ENCODE measurements at regions not wholly inside any gene's neighbourhood (a gene's known extent, or its start where the extent isn't known, plus 50 kb on each side); places are given as distances from the start of the nearest gene placed in this dataset.

- ATAC-seq (no peak), DNase-seq (no peak)
- intact Hi-C loops (cut with DNase I): no loop called here
- Histone ChIP-seq H3K4me1 (ENCODE audit: control insufficient read depth, insufficient read depth, low read length) (no peaks in the 10 kb centered on the region), H3K9me3 (ENCODE audit: control insufficient read depth, low read length) (no peaks in the 10 kb centered on the region), H3K27ac (ENCODE audit: low read length) (no peak overlapping the region), H3K27me3 (ENCODE audit: control insufficient read depth, insufficient read depth) (no peaks in the 10 kb centered on the region), H3K4me3 (ENCODE audit: low read length) (no peak overlapping the region)
Measured at GRCh38 chr10:52674474-52674873, 98.1 kb downstream of the MBL2 start.

- no peaks in the 10 kb centered on the region for H3K9me3 ChIP-seq (ENCODE audit: control insufficient read depth, low read length)
- WGBS: 72% methylated on average over 1 of the region's 1 CpG
- H3K27me3 ChIP-seq (ENCODE audit: control insufficient read depth, insufficient read depth): no peaks in the 10 kb centered on the region
- H3K27ac ChIP-seq (ENCODE audit: low read length): no peak overlapping the region
- DNase-seq (no peak), ATAC-seq (no peak)
- no peak overlapping the region for H3K4me3 ChIP-seq (ENCODE audit: low read length)
- H3K4me1 ChIP-seq (ENCODE audit: control insufficient read depth, insufficient read depth, low read length): no peaks in the 10 kb centered on the region
- intact Hi-C loops (cut with DNase I): no loop called here
Measured at GRCh38 chr10:52677086-52677485, 95.5 kb downstream of the MBL2 start.

- 28% methylated on average over 5 of the region's 5 CpGs for WGBS
- intact Hi-C loops (cut with DNase I): no loop called here
Measured at GRCh38 chr10:52678611-52679010, 94.0 kb downstream of the MBL2 start.

GRCh38 chr10:52679117-52679516, 93.5 kb downstream of the MBL2 start:
- DNase-seq: no peak
- no peak for ATAC-seq
- Histone ChIP-seq H3K4me1 (ENCODE audit: control insufficient read depth, insufficient read depth, low read length) (no peaks in the 10 kb centered on the region), H3K27ac (ENCODE audit: low read length) (no peak overlapping the region), H3K9me3 (ENCODE audit: control insufficient read depth, low read length) (no peaks in the 10 kb centered on the region), H3K27me3 (ENCODE audit: control insufficient read depth, insufficient read depth) (no peaks in the 10 kb centered on the region), H3K4me3 (ENCODE audit: low read length) (no peak overlapping the region)
- 37% methylated on average over 6 of the region's 6 CpGs for WGBS
- intact Hi-C loops (cut with DNase I): no loop called here

More at GRCh38 chr10:52678611-52679010, 94.0 kb downstream of the MBL2 start:
- ATAC-seq: no peak
- no peaks in the 10 kb centered on the region for H3K27me3 ChIP-seq (ENCODE audit: control insufficient read depth, insufficient read depth)
- no peak overlapping the region for H3K4me3 ChIP-seq (ENCODE audit: low read length)
- DNase-seq: no peak
- H3K27ac ChIP-seq (ENCODE audit: low read length): no peak overlapping the region
- no peaks in the 10 kb centered on the region for H3K9me3 ChIP-seq (ENCODE audit: control insufficient read depth, low read length)
- no peaks in the 10 kb centered on the region for H3K4me1 ChIP-seq (ENCODE audit: control insufficient read depth, insufficient read depth, low read length)

- intact Hi-C loops (cut with DNase I): no loop called here
Measured at GRCh38 chr10:52682766-52683165, 89.8 kb downstream of the MBL2 start.

GRCh38 chr10:52683776-52684175, 88.8 kb downstream of the MBL2 start:
- no peak for DNase-seq
- no peaks in the 10 kb centered on the region for H3K4me1 ChIP-seq (ENCODE audit: control insufficient read depth, insufficient read depth, low read length)
- H3K4me3 ChIP-seq (ENCODE audit: low read length): no peak overlapping the region
- no peaks in the 10 kb centered on the region for H3K9me3 ChIP-seq (ENCODE audit: control insufficient read depth, low read length)
- H3K27ac ChIP-seq (ENCODE audit: low read length): no peak overlapping the region
- no peaks in the 10 kb centered on the region for H3K27me3 ChIP-seq (ENCODE audit: control insufficient read depth, insufficient read depth)
- intact Hi-C loops (cut with DNase I): no loop called here
- WGBS: 82% methylated on average over 2 of the region's 2 CpGs
- ATAC-seq: no peak

More at GRCh38 chr10:52682766-52683165, 89.8 kb downstream of the MBL2 start:
- DNase-seq: no peak
- no peak for ATAC-seq
- H3K4me3 ChIP-seq (ENCODE audit: low read length): no peak overlapping the region
- H3K27me3 ChIP-seq (ENCODE audit: control insufficient read depth, insufficient read depth): no peaks in the 10 kb centered on the region
- WGBS: 22% methylated on average over 1 of the region's 1 CpG
- no peak overlapping the region for H3K27ac ChIP-seq (ENCODE audit: low read length)
- no peaks in the 10 kb centered on the region for H3K4me1 ChIP-seq (ENCODE audit: control insufficient read depth, insufficient read depth, low read length)
- H3K9me3 ChIP-seq (ENCODE audit: control insufficient read depth, low read length): no peaks in the 10 kb centered on the region

GRCh38 chr10:52688899-52689298, 83.7 kb downstream of the MBL2 start:
- intact Hi-C loops (cut with DNase I): no loop called here
- H3K27ac ChIP-seq (ENCODE audit: low read length): no peak overlapping the region

GRCh38 chr10:52696232-52696631, 76.4 kb downstream of the MBL2 start:
- Histone ChIP-seq H3K27me3 (ENCODE audit: control insufficient read depth, insufficient read depth) (no peaks in the 10 kb centered on the region), H3K4me3 (ENCODE audit: low read length) (no peak overlapping the region), H3K9me3 (ENCODE audit: control insufficient read depth, low read length) (no peaks in the 10 kb centered on the region), H3K4me1 (ENCODE audit: control insufficient read depth, insufficient read depth, low read length) (no peaks in the 10 kb centered on the region), H3K27ac (ENCODE audit: low read length) (no peak overlapping the region)
- ATAC-seq (no peak), DNase-seq (no peak)
- 96% methylated on average over 6 of the region's 6 CpGs for whole genome bisulfite sequencing
- intact Hi-C loops (cut with DNase I): no loop called here

More at GRCh38 chr10:52688899-52689298, 83.7 kb downstream of the MBL2 start:
- 87% methylated on average over 6 of the region's 6 CpGs for WGBS
- no peaks in the 10 kb centered on the region for H3K27me3 ChIP-seq (ENCODE audit: control insufficient read depth, insufficient read depth)
- ATAC-seq (no peak), DNase-seq (no peak)
- H3K9me3 ChIP-seq (ENCODE audit: control insufficient read depth, low read length): no peaks in the 10 kb centered on the region
- no peak overlapping the region for H3K4me3 ChIP-seq (ENCODE audit: low read length)
- H3K4me1 ChIP-seq (ENCODE audit: control insufficient read depth, insufficient read depth, low read length): no peaks in the 10 kb centered on the region

- Histone ChIP-seq H3K4me1 (ENCODE audit: control insufficient read depth, insufficient read depth, low read length) (no peaks in the 10 kb centered on the region), H3K27ac (ENCODE audit: low read length) (no peak overlapping the region), H3K4me3 (ENCODE audit: low read length) (no peak overlapping the region), H3K9me3 (ENCODE audit: control insufficient read depth, low read length) (no peaks in the 10 kb centered on the region), H3K27me3 (ENCODE audit: control insufficient read depth, insufficient read depth) (no peaks in the 10 kb centered on the region)
- WGBS: 71% methylated on average over 2 of the region's 2 CpGs
- no peak for ATAC-seq
- DNase-seq: no peak
- intact Hi-C loops (cut with DNase I): no loop called here
Measured at GRCh38 chr10:52701647-52702046, 70.9 kb downstream of the MBL2 start.

- Histone ChIP-seq H3K27me3 (ENCODE audit: control insufficient read depth, insufficient read depth) (no peaks in the 10 kb centered on the region), H3K9me3 (ENCODE audit: control insufficient read depth, low read length) (no peaks in the 10 kb centered on the region), H3K4me3 (ENCODE audit: low read length) (no peak overlapping the region), H3K27ac (ENCODE audit: low read length) (no peak overlapping the region), H3K4me1 (ENCODE audit: control insufficient read depth, insufficient read depth, low read length) (no peaks in the 10 kb centered on the region)
- ATAC-seq (no peak), DNase-seq (no peak)
- 69% methylated on average over 3 of the region's 3 CpGs for WGBS
- intact Hi-C loops (cut with DNase I): no loop called here
Measured at GRCh38 chr10:52703451-52703850, 69.1 kb downstream of the MBL2 start.

GRCh38 chr10:52703898-52704297, 68.7 kb downstream of the MBL2 start:
- Histone ChIP-seq H3K4me3 (ENCODE audit: low read length) (no peak overlapping the region), H3K4me1 (ENCODE audit: control insufficient read depth, insufficient read depth, low read length) (no peaks in the 10 kb centered on the region), H3K27ac (ENCODE audit: low read length) (no peak overlapping the region), H3K9me3 (ENCODE audit: control insufficient read depth, low read length) (no peaks in the 10 kb centered on the region), H3K27me3 (ENCODE audit: control insufficient read depth, insufficient read depth) (no peaks in the 10 kb centered on the region)
- intact Hi-C loops (cut with DNase I): no loop called here
- ATAC-seq: no peak
- WGBS: 36% methylated on average over 4 of the region's 4 CpGs
- no peak for DNase-seq

GRCh38 chr10:52706332-52707070, 66.1 kb downstream of the MBL2 start:
- H3K27me3 ChIP-seq (ENCODE audit: control insufficient read depth, insufficient read depth): no peaks in the 10 kb centered on the region
- no peaks in the 10 kb centered on the region for H3K9me3 ChIP-seq (ENCODE audit: control insufficient read depth, low read length)
- H3K4me3 ChIP-seq (ENCODE audit: low read length): no peak overlapping the region
- ATAC-seq: no peak
- WGBS: 78% methylated on average over 4 of the region's 4 CpGs
- intact Hi-C loops (cut with DNase I): no loop called here
- H3K27ac ChIP-seq (ENCODE audit: low read length): no peak overlapping the region
- DNase-seq: no peak
- H3K4me1 ChIP-seq (ENCODE audit: control insufficient read depth, insufficient read depth, low read length): no peaks in the 10 kb centered on the region
